ENCODE measurements at regions not wholly inside any gene's neighbourhood (a gene's known extent, or its start where the extent isn't known, plus 50 kb on each side); places are given as distances from the start of the nearest gene placed in this dataset.

GRCh38 chr11:127058524-127058923, 58.0 kb upstream of the KIRREL3 start:
- 90% methylated on average over 2 of the region's 2 CpGs; no CpG with 5 or more reads in 1 of the 2 experiments for WGBS, 2 experiments (ENCODE audit: extremely low coverage in 2 of 2, insufficient read length in 1 of 2)
- Histone ChIP-seq H4K91ac (ENCODE audit: insufficient read depth, low read depth, low read length) (no peak overlapping the region), H3K9me1 (ENCODE audit: insufficient read depth, low read length) (no peaks in the 10 kb centered on the region), H3K79me1 (ENCODE audit: low read depth in 1 of 2, low read length in 2 of 2) (no peaks in the 10 kb centered on the region), H3K36me3 (ENCODE audit: control insufficient read depth, insufficient read depth, low read length) (no peaks in the 10 kb centered on the region), H3K9me3 (ENCODE audit: control insufficient read depth, insufficient read depth, low read length) (no peaks in the 10 kb centered on the region), H4K8ac (ENCODE audit: low read depth in 2 of 2, low read length in 2 of 2) (no peak overlapping the region), H2BK120ac (ENCODE audit: low read depth, low read length) (no peak overlapping the region), H2AFZ (replicated peaks; ENCODE audit: low read length, poor library complexity) (no peak overlapping the region), H2BK5ac (ENCODE audit: low read depth, low read length, poor library complexity, severe bottlenecking) (no peak overlapping the region), H3K14ac (replicated peaks; ENCODE audit: low read depth, low read length) (no peak overlapping the region), H3K18ac (ENCODE audit: low read depth, low read length) (no peak overlapping the region), H2BK15ac (ENCODE audit: low read depth, low read length) (no peak overlapping the region), H3K56ac (ENCODE audit: extremely low read depth, insufficient read depth, low read length) (no peak overlapping the region), H3K23ac (ENCODE audit: low read depth, low read length) (no peak overlapping the region), H3K4me2 (ENCODE audit: low read depth, low read length) (no peak overlapping the region), H3K4me3 (ENCODE audit: insufficient read depth, low read depth, low read length) (no peak overlapping the region), H2BK20ac (ENCODE audit: low read depth, low read length) (no peak overlapping the region), H3K9ac (ENCODE audit: low read depth, low read length) (no peak overlapping the region), H3K27ac (ENCODE audit: insufficient read depth, low read length) (no peak overlapping the region), H3K4ac (ENCODE audit: low read depth, low read length) (no peak overlapping the region), H3K27me3 (ENCODE audit: control insufficient read depth, insufficient read depth, low read length) (peaks cover 50% of the 10 kb centered on the region), H4K20me1 (ENCODE audit: insufficient read depth, low read length) (no peaks in the 10 kb centered on the region), H4K5ac (ENCODE audit: low read depth, low read length) (no peak overlapping the region), H3K4me1 (ENCODE audit: control insufficient read depth, insufficient read depth, low read length) (no peaks in the 10 kb centered on the region), H2AK9ac (replicated peaks; ENCODE audit: low read depth, low read length, poor library complexity) (no peak overlapping the region), H2AK5ac (ENCODE audit: low read depth, low read length) (no peak overlapping the region)
- ChIA-PET CTCF (no interaction called here), POLR2A (ENCODE audit: unreplicated experiment) (no interaction called here)
- in situ Hi-C loops (cut with MboI; ENCODE audit: low sequenced_read_pairs) (no loop called here), dilution Hi-C loops (cut with HindIII; ENCODE audit: low sequenced_read_pairs, unreplicated experiment) (no loop called here), intact Hi-C loops (cut with micrococcal nuclease) (no loop called here)
- DNase-seq (no peak), ATAC-seq (ENCODE audit: low read depth) (no peak)
- TF ChIP-seq POLR2A (IDR thresholded peaks at IDR 0.05; ENCODE audit: low read depth, low read length) (no peak), RAD21 (IDR thresholded peaks at IDR 0.05; ENCODE audit: low read length) (no peak), NFE2L2 (IDR thresholded peaks at IDR 0.05; ENCODE audit: low read depth, low read length) (no peak), SMC3 (IDR thresholded peaks at IDR 0.05; ENCODE audit: low read depth, low read length) (no peak), RCOR1 (IDR thresholded peaks at IDR 0.05; ENCODE audit: insufficient replicate concordance, low read length) (no peak), CEBPB (IDR thresholded peaks at IDR 0.05; ENCODE audit: low read depth, low read length) (no peak), MAZ (IDR thresholded peaks at IDR 0.05; ENCODE audit: borderline replicate concordance, low read depth, low read length) (no peak), FOS (IDR thresholded peaks at IDR 0.05; ENCODE audit: low read depth, low read length) (no peak), ELK1 (IDR thresholded peaks at IDR 0.05; ENCODE audit: borderline replicate concordance, low read depth, low read length) (no peak), CHD1 (IDR thresholded peaks at IDR 0.05; ENCODE audit: low read depth, low read length) (no peak), BHLHE40 (IDR thresholded peaks at IDR 0.05; ENCODE audit: low read depth, low read length) (no peak), USF2 (IDR thresholded peaks at IDR 0.05; ENCODE audit: low read depth, low read length) (no peak), RFX5 (IDR thresholded peaks at IDR 0.05; ENCODE audit: low read depth, low read length) (no peak), CTCF (conservative IDR thresholded peaks at IDR 0.05; ENCODE audit: low read depth, low read length) (no peak), MAFK (IDR thresholded peaks at IDR 0.05; ENCODE audit: low read depth, low read length) (no peak), MXI1 (IDR thresholded peaks at IDR 0.05; ENCODE audit: borderline replicate concordance, low read depth, low read length) (no peak)
- no TSS peak for BruUV-seq (replicated peaks)
